GM12865 (cell line): ENCODE measurements at regions not wholly inside any gene's neighbourhood (a gene's known extent, or its start where the extent isn't known, plus 50 kb on each side); places are given as distances from the start of the nearest gene placed in this dataset.

ENCODE experiments used
- DNase-seq: peaks from one replicate; pipeline ENCODE4 v3.0.0; 2010; ENCODE audit warnings: low read depth
- H3K4me3 ChIP-seq: 2 replicates; pipeline ENCODE4 v1.5.1; 2011; ENCODE audit warnings: mild to moderate bottlenecking, low read depth, low read length, control low read depth
- TF ChIP-seq, protein P1 (sequence below): IDR thresholded peaks from 2 replicates; pipeline ENCODE4 v1.5.1; 2011; ENCODE audit warnings: low read length, control low read depth, low read depth, inconsistent platforms; ENCODE audit not compliant: insufficient read depth; ENCODE audit errors: missing control alignments

DNA sequence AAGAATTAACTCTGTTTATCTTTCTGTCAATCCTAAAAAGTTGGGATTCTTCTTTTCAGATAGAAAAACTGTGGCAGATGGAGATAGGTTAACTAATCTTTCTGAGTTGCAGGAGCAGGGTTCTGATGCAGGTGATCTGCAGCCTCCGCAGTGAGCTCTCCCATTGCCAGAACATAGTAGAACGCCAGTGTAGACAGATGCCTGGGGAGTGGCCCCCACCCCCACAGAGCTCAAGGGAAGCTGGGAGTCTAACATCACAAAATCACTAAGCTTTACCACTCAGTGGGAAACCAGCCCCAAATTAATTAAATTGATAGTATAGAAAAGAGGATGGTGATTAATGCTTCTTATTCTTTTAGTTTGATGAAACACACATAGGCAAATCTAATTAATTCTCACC lies 295.0 kb upstream of the ATP10A start:
- no peak for DNase-seq
- no peak overlapping the region for H3K4me3 ChIP-seq
- TF ChIP-seq, protein P1, sequence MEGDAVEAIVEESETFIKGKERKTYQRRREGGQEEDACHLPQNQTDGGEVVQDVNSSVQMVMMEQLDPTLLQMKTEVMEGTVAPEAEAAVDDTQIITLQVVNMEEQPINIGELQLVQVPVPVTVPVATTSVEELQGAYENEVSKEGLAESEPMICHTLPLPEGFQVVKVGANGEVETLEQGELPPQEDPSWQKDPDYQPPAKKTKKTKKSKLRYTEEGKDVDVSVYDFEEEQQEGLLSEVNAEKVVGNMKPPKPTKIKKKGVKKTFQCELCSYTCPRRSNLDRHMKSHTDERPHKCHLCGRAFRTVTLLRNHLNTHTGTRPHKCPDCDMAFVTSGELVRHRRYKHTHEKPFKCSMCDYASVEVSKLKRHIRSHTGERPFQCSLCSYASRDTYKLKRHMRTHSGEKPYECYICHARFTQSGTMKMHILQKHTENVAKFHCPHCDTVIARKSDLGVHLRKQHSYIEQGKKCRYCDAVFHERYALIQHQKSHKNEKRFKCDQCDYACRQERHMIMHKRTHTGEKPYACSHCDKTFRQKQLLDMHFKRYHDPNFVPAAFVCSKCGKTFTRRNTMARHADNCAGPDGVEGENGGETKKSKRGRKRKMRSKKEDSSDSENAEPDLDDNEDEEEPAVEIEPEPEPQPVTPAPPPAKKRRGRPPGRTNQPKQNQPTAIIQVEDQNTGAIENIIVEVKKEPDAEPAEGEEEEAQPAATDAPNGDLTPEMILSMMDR, result no peak

GRCh38 chr15:26157081-26157480 lies 294.0 kb upstream of the ATP10A start:
- DNase-seq, result no peak

DNA sequence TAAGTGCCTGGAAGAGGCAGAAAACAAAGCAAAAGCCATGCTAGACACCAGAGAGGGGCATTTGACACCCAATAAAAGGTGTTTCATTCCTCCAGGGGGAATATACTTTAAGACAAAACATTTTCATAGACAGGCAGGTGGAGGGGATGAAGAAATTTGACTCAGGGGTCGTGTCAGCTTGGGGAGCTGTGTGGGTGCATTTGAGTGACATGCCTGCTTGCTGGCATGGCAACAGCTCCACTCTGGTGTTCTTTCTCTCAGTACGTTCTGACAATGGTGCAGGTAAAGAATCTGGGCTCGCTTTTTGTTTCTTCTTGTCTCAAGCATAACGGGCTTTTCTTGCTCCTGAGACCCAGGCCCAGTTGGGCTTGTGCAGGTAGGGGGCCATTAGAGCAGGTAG lies 292.9 kb upstream of the ATP10A start:
- DNase-seq, result no peak
- TF ChIP-seq, protein P1, result no peak
- H3K4me3 ChIP-seq, result no peak overlapping the region

More at GRCh38 chr15:26157081-26157480, 294.0 kb upstream of the ATP10A start:
- TF ChIP-seq, protein P1, result no peak
- no peak overlapping the region for H3K4me3 ChIP-seq

DNA sequence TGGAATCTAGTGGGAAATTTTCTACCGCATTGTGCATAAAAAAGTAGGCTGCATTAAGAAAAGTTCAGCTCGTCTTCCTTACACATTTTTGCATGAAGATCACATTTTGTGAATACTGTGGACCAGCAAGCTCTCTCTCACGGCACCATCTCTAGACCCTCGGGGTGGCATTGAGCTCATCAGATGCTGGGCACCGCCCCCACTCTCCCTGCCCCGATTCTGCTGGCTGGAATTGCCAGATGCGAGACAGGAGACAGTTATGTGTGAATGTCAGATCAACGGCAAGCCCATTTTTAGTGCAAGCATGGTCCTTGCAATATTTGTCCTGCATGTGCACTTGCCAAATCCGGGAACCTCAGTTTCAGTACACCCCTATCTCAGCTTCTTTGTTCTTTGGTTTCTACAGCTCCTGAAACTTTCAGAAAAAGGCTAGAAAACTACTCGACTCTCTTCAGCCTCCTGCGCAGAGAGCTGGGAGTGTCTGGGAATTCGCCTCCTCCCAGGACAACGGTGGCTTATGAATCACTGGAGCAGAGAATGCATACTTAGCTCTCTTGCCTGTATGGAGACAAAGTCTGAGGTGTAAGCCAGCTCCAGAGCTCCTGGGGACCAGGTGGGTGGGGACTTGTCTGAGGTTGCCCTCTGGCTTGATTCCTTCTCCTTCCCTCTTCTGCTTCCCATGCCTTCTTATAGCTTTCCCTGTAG lies 285.2 kb upstream of the ATP10A start:
- H3K4me3 ChIP-seq, result no peak overlapping the region
- TF ChIP-seq, protein P1, result no peak
- no peak for DNase-seq

DNA sequence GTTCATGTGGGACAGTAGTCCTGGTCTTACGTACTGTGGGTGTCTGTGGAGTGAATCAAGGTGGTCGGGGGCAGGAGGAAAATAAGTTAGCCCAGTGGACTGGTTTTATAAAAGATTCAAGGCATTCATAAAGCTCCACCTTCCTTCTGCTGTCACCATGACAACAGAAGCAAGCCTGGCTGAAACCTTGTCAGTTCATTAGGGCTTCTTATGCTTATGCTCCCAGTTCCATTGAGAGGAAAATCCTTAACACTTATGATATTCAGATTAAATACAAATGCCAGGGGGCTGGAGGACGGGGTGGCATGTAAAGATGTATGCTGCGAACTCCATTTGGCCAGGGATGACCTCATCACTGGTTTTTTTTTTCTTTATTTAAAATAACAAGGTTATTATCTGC lies 283.1 kb upstream of the ATP10A start:
- no peak overlapping the region for H3K4me3 ChIP-seq
- DNase-seq, result no peak
- TF ChIP-seq, protein P1, result no peak

- no peak overlapping the region for H3K4me3 ChIP-seq
- DNase-seq, result no peak
- TF ChIP-seq, protein P1, result no peak
Measured at GRCh38 chr15:26145796-26146195, 282.7 kb upstream of the ATP10A start.

DNA sequence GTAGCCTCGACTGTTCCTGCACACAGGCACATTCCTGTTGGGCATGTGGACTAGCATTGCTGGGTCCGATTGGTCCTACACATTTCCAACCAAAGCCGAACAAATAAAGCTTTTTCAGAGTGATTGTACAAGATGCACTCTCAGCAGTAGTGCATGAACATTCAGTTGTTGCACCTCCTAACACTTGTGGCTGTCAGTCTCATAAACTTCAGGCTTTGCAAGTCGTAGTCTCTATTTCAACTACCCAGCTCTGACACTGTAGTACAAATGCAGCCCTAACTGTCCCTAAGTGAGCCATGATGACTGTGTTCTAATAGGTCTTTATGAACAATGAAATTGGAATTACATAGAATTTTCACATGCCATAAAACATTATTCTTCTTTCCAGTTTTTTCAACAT lies 281.7 kb upstream of the ATP10A start:
- DNase-seq, result no peak
- H3K4me3 ChIP-seq, result no peak overlapping the region
- TF ChIP-seq, protein P1, result no peak
